ENCODE measurements at regions not wholly inside any gene's neighbourhood (a gene's known extent, or its start where the extent isn't known, plus 50 kb on each side); places are given as distances from the start of the nearest gene placed in this dataset.

DNA sequence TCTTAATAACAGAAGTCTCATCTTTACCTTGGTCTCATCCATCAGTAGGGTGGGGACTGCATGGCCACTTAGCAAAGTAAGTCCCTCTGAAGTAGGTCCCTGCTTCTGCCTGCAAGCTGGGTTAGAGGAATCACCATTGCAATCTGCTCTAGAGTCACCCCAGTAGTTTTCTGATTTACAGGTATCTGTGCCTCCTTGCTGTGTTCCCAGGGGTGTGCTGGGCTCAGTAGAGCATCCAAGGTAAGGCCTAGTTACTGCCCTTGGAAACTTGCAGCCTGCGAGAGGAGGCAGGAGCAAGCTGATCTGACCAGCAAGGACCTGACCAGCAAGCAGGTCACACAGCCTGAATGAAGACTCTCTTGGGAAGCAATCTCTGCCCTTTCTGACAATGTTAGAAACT, 160.8 kb upstream of the GSC start:
- no peak overlapping the region for H3K27ac ChIP-seq (ENCODE audit: low read depth, low read length)

GRCh38 chr14:94929354-94929753, 159.4 kb upstream of the GSC start:
- no peaks in the 10 kb centered on the region for H4K20me1 ChIP-seq (ENCODE audit: insufficient read depth, low read length)
- no peak overlapping the region for H3K27ac ChIP-seq (ENCODE audit: low read depth, low read length)
- H3K27me3 ChIP-seq (ENCODE audit: insufficient read depth, low read length) = peaks cover 4% of the 10 kb centered on the region
- no peak for DNase-seq (ENCODE audit: insufficient read length, low spot score, missing footprints)
- H3K9me3 ChIP-seq (ENCODE audit: low read depth, low read length) = no peaks in the 10 kb centered on the region
- H3K36me3 ChIP-seq (ENCODE audit: insufficient read depth, low read length) = no peaks in the 10 kb centered on the region
- H3K4me3 ChIP-seq (ENCODE audit: insufficient read depth, low read length) = no peak overlapping the region
- H3K4me2 ChIP-seq (ENCODE audit: insufficient read depth, low read length) = no peak overlapping the region
- H3K4me1 ChIP-seq (ENCODE audit: insufficient read depth, low read length) = no peaks in the 10 kb centered on the region
- no peak for TF ChIP-seq CTCF (IDR thresholded peaks at IDR 0.05; ENCODE audit: extremely low read depth, low read depth, low read length)
- no peak overlapping the region for H2AFZ ChIP-seq (ENCODE audit: low read length)
- H3K79me2 ChIP-seq (ENCODE audit: insufficient read depth, low read length) = no peaks in the 10 kb centered on the region

More for the DNA sequence above, 160.8 kb upstream of the GSC start:
- no peaks in the 10 kb centered on the region for H3K4me1 ChIP-seq (ENCODE audit: insufficient read depth, low read length)
- H3K27me3 ChIP-seq (ENCODE audit: insufficient read depth, low read length) = peaks cover 5% of the 10 kb centered on the region
- H3K4me2 ChIP-seq (ENCODE audit: insufficient read depth, low read length) = no peak overlapping the region
- H2AFZ ChIP-seq (ENCODE audit: low read length) = no peak overlapping the region
- H3K79me2 ChIP-seq (ENCODE audit: insufficient read depth, low read length) = no peaks in the 10 kb centered on the region
- no peak for TF ChIP-seq CTCF (IDR thresholded peaks at IDR 0.05; ENCODE audit: extremely low read depth, low read depth, low read length)
- no peaks in the 10 kb centered on the region for H3K36me3 ChIP-seq (ENCODE audit: insufficient read depth, low read length)
- no peak for DNase-seq (ENCODE audit: insufficient read length, low spot score, missing footprints)
- H3K4me3 ChIP-seq (ENCODE audit: insufficient read depth, low read length) = no peak overlapping the region
- H4K20me1 ChIP-seq (ENCODE audit: insufficient read depth, low read length) = no peaks in the 10 kb centered on the region
- H3K9me3 ChIP-seq (ENCODE audit: low read depth, low read length) = no peaks in the 10 kb centered on the region

- Histone ChIP-seq H3K27ac (ENCODE audit: low read depth, low read length) (no peak overlapping the region), H3K27me3 (ENCODE audit: insufficient read depth, low read length) (no peaks in the 10 kb centered on the region), H4K20me1 (ENCODE audit: insufficient read depth, low read length) (no peaks in the 10 kb centered on the region), H2AFZ (ENCODE audit: low read length) (no peak overlapping the region), H3K4me1 (ENCODE audit: insufficient read depth, low read length) (no peaks in the 10 kb centered on the region), H3K36me3 (ENCODE audit: insufficient read depth, low read length) (no peaks in the 10 kb centered on the region), H3K4me3 (ENCODE audit: insufficient read depth, low read length) (no peak overlapping the region), H3K79me2 (ENCODE audit: insufficient read depth, low read length) (no peaks in the 10 kb centered on the region), H3K4me2 (ENCODE audit: insufficient read depth, low read length) (no peak overlapping the region), H3K9me3 (ENCODE audit: low read depth, low read length) (no peaks in the 10 kb centered on the region)
- no peak for TF ChIP-seq CTCF (IDR thresholded peaks at IDR 0.05; ENCODE audit: extremely low read depth, low read depth, low read length)
- DNase-seq (ENCODE audit: insufficient read length, low spot score, missing footprints) = no peak
These were observed 156.3 kb upstream of the GSC start for GRCh38 chr14:94926176-94926575.

GRCh38 chr14:94925416-94926173, 155.7 kb upstream of the GSC start:
- Histone ChIP-seq H3K36me3 (ENCODE audit: insufficient read depth, low read length) (no peaks in the 10 kb centered on the region), H3K27me3 (ENCODE audit: insufficient read depth, low read length) (no peaks in the 10 kb centered on the region), H3K27ac (ENCODE audit: low read depth, low read length) (no peak overlapping the region), H4K20me1 (ENCODE audit: insufficient read depth, low read length) (no peaks in the 10 kb centered on the region), H3K4me3 (ENCODE audit: insufficient read depth, low read length) (no peak overlapping the region), H3K4me1 (ENCODE audit: insufficient read depth, low read length) (no peaks in the 10 kb centered on the region), H3K4me2 (ENCODE audit: insufficient read depth, low read length) (no peak overlapping the region), H3K79me2 (ENCODE audit: insufficient read depth, low read length) (no peaks in the 10 kb centered on the region), H3K9me3 (ENCODE audit: low read depth, low read length) (no peaks in the 10 kb centered on the region), H2AFZ (ENCODE audit: low read length) (no peak overlapping the region)
- DNase-seq (ENCODE audit: insufficient read length, low spot score, missing footprints) = no peak
- TF ChIP-seq CTCF (IDR thresholded peaks at IDR 0.05; ENCODE audit: extremely low read depth, low read depth, low read length) = no peak
